Fibroblast of lung (primary cell): ENCODE measurements at regions not wholly inside any gene's neighbourhood (a gene's known extent, or its start where the extent isn't known, plus 50 kb on each side); places are given as distances from the start of the nearest gene placed in this dataset.
"Not testable (repeated sequence)": the region's sequence is repeated elsewhere in the genome, so short reads cannot be mapped to it uniquely, and the experiment has no call there.

ENCODE experiments used
- DNase-seq, 2 donors: peaks; one replicate each; pipeline versions ENCODE4 v3.0.0 to v3.0.0-alpha.2; 2010; ENCODE audit warnings: low read depth in 2 of 2
- H2AFZ ChIP-seq: 2 replicates; pipeline ENCODE4 v1.5.1; 2012; ENCODE audit warnings: low read length, control low read depth, inconsistent platforms
- H3K27ac ChIP-seq: 2 replicates; pipeline ENCODE4 v1.5.1; 2011; ENCODE audit warnings: low read length, control low read depth; ENCODE audit not compliant: insufficient read depth
- H3K27me3 ChIP-seq: 2 replicates; pipeline ENCODE4 v1.5.1; 2011; ENCODE audit warnings: mild to moderate bottlenecking, low read length; ENCODE audit not compliant: control insufficient read depth, insufficient read depth
- H3K36me3 ChIP-seq: 2 replicates; pipeline ENCODE4 v1.5.1; 2011; ENCODE audit warnings: low read length; ENCODE audit not compliant: control insufficient read depth, insufficient read depth
- H3K4me1 ChIP-seq: 2 replicates; pipeline ENCODE4 v1.5.1; 2011; ENCODE audit warnings: low read length; ENCODE audit not compliant: control insufficient read depth, insufficient read depth; ENCODE audit errors: extremely low read depth
- H3K4me2 ChIP-seq: 2 replicates; pipeline ENCODE4 v1.5.1; 2011; ENCODE audit warnings: low read length, control low read depth; ENCODE audit not compliant: insufficient read depth; ENCODE audit errors: extremely low read depth
- H3K4me3 ChIP-seq, 4 experiments: fragments of 200-600 bp in 1 of 4; sonication (generic) in 1 of 4; replicated peaks in 1 of 4; 2 replicates each; pipeline ENCODE4 v1.5.1; 2011 to 2016; ENCODE audit warnings: low read length in 4 of 4, low read depth in 3 of 4, mild to moderate bottlenecking in 3 of 4, control low read depth in 2 of 4, inconsistent platforms in 1 of 4, mixed read lengths in 1 of 4; ENCODE audit not compliant: insufficient read depth in 1 of 4; ENCODE audit errors: control extremely low read depth in 1 of 4
- H3K79me2 ChIP-seq: 2 replicates; pipeline ENCODE4 v1.5.1; 2012; ENCODE audit warnings: mild to moderate bottlenecking, low read length, inconsistent platforms; ENCODE audit not compliant: control insufficient read depth, insufficient read depth
- H3K9ac ChIP-seq: 2 replicates; pipeline ENCODE4 v1.5.1; 2011; ENCODE audit warnings: mild to moderate bottlenecking, low read length, control low read depth; ENCODE audit not compliant: insufficient read depth
- H3K9me3 ChIP-seq: 2 replicates; pipeline ENCODE4 v1.5.1; 2012; ENCODE audit warnings: low read depth, low read length; ENCODE audit not compliant: control insufficient read depth, insufficient read depth
- H4K20me1 ChIP-seq: 2 replicates; pipeline ENCODE4 v1.5.1; 2011; ENCODE audit warnings: low read length; ENCODE audit not compliant: control insufficient read depth, insufficient read depth; ENCODE audit errors: extremely low read depth
- EZH2 ChIP-seq: IDR thresholded peaks from 2 replicates; pipeline ENCODE4 v1.5.1; 2012; ENCODE audit warnings: low read length, control low read depth, mild to moderate bottlenecking; ENCODE audit errors: missing control alignments
- TF ChIP-seq, protein P1 (sequence below), 2 donors: IDR thresholded peaks in 1 of 2; conservative IDR thresholded peaks in 1 of 2; 1 replicate in 1 of 2; 2 replicates in 1 of 2; pipeline ENCODE4 v1.5.1; 2011 to 2012; ENCODE audit warnings: low read length in 2 of 2, control low read depth in 1 of 2, inconsistent platforms in 1 of 2, low read depth in 1 of 2, mild to moderate bottlenecking in 1 of 2

DNA sequence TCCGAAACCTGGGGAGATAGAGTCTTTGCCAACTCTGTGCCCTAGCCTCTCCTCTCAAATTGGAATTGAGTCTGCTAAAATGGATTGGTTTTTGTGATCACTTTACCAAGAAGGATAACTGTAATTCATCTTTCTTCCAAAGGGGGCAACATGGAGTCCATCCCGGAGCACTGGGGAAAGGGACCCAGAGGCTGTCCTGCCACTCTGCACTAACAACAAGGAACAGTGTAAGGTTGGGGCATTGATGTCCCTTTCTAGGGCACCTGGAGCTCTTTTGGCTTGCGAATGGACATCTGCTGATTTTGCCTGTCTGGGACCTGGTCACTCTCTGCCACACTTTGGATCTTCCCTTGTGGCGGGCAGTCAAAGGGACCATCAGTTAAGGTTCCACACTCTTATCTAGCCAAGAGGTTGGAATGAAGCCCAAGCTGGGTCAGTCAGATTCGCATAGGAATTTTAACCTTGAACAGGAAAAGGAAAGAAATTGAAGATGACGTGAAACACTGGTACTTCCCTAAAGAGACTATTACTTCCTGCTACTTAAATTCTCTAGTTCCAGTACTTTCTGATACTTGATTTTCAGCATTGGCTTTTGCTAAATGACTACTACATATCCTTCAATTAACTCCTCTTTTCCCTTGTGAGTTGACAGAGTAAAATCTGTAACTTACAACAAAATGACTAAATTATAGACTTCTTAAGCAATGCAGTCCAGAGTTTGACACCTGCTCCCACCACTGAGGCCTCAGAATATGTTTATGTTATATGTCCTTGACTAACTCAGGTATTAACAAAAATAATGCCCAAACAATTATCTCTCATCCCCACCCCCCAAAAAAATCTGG lies 64.7 kb upstream of the KLF7 start:
- no peak overlapping the region for H3K27ac ChIP-seq
- no peak for DNase-seq
- H3K4me1 ChIP-seq = peaks cover 2% of the 10 kb centered on the region
- H3K27me3 ChIP-seq = no peaks in the 10 kb centered on the region
- no peaks in the 10 kb centered on the region for H4K20me1 ChIP-seq
- H3K9me3 ChIP-seq = no peaks in the 10 kb centered on the region
- H2AFZ ChIP-seq = no peak overlapping the region
- no peak overlapping the region for H3K9ac ChIP-seq
- H3K36me3 ChIP-seq = no peaks in the 10 kb centered on the region
- no peak overlapping the region for H3K4me2 ChIP-seq
- TF ChIP-seq, protein P1, sequence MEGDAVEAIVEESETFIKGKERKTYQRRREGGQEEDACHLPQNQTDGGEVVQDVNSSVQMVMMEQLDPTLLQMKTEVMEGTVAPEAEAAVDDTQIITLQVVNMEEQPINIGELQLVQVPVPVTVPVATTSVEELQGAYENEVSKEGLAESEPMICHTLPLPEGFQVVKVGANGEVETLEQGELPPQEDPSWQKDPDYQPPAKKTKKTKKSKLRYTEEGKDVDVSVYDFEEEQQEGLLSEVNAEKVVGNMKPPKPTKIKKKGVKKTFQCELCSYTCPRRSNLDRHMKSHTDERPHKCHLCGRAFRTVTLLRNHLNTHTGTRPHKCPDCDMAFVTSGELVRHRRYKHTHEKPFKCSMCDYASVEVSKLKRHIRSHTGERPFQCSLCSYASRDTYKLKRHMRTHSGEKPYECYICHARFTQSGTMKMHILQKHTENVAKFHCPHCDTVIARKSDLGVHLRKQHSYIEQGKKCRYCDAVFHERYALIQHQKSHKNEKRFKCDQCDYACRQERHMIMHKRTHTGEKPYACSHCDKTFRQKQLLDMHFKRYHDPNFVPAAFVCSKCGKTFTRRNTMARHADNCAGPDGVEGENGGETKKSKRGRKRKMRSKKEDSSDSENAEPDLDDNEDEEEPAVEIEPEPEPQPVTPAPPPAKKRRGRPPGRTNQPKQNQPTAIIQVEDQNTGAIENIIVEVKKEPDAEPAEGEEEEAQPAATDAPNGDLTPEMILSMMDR (conservative IDR thresholded peaks at IDR 0.05 in 1 of 2, IDR thresholded peaks at IDR 0.05 in 1 of 2; ENCODE audit: low read depth in 1 of 2, low read length in 2 of 2) = peak; percentile 38 to 50
- TF ChIP-seq EZH2 = no peak
- H3K79me2 ChIP-seq = no peaks in the 10 kb centered on the region
- no peak overlapping the region for H3K4me3 ChIP-seq

DNA sequence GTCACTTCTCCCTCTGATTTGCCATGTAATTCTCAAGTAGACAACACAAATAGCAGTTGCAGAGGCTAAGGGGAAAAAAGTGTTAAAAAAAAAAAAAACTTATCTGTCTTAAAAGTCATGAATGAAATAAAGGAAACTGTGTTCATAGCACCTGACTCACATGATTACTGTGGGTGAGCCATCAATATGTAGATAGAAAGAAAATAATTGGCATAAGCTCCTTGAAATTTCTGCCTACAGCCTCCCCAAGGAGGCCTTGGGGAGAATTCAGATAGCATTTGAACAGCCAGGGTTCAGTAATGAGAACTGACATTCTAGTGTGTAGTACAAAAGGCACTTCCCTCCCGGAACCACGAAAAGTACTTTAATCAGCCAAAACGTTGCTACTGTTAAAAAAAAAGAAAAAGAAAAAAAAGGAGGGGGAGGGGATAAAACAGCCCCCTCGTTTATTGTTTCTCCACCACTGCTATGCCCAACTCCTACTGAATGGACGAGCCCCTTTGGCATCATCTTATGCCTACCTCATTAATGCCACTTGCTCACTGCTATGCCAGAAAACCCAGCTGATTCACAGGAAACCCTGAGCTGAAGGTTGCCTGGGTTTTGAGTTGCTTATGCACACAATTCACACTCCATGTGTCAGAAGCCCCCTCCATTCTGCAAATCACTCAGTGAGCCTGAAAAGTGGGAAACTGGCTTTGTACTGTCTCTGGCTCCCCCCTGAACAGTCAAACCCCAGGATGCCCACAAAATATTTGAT lies 65.5 kb upstream of the KLF7 start:
- no peak overlapping the region for H3K4me3 ChIP-seq
- no peak overlapping the region for H3K4me2 ChIP-seq
- no peak overlapping the region for H3K9ac ChIP-seq

DNA sequence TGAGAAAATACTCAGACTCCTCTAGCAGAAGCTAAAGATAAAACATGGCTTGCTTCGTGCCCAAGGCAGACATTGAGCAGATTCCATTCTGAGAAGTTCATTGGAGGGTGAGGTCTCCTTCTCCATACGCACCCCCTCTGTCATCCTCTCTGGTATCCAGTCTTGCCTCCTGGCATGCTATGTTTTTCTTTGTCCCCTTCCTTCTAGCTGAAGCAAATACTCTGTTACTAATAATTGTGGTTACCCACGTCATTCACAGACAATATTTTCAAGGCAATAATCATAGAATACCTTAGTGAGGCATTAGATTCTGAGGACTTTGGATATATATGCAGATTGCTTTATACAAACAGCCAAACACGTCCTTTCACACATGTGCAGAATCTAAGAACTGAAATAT lies 66.2 kb upstream of the KLF7 start:
- peak; percentile 44 to 88 for DNase-seq
- no peak overlapping the region for H3K27ac ChIP-seq
- no peak overlapping the region for H3K4me3 ChIP-seq
- H3K9me3 ChIP-seq = no peaks in the 10 kb centered on the region
- H3K4me1 ChIP-seq = no peaks in the 10 kb centered on the region
- H3K27me3 ChIP-seq = no peaks in the 10 kb centered on the region
- TF ChIP-seq, protein P1 (conservative IDR thresholded peaks at IDR 0.05 in 1 of 2, IDR thresholded peaks at IDR 0.05 in 1 of 2; ENCODE audit: low read depth in 1 of 2, low read length in 2 of 2) = no peak
- no peak for TF ChIP-seq EZH2
- no peaks in the 10 kb centered on the region for H3K79me2 ChIP-seq
- H3K36me3 ChIP-seq = no peaks in the 10 kb centered on the region
- no peak overlapping the region for H2AFZ ChIP-seq
- H4K20me1 ChIP-seq = no peaks in the 10 kb centered on the region
- no peak overlapping the region for H3K9ac ChIP-seq
- no peak overlapping the region for H3K4me2 ChIP-seq

More for the DNA sequence above, 65.5 kb upstream of the KLF7 start:
- Histone ChIP-seq H3K27me3 (no peaks in the 10 kb centered on the region), H3K4me1 (peaks cover 2% of the 10 kb centered on the region), H4K20me1 (no peaks in the 10 kb centered on the region), H3K9me3 (no peaks in the 10 kb centered on the region), H3K36me3 (no peaks in the 10 kb centered on the region), H2AFZ (no peak overlapping the region), H3K27ac (no peak overlapping the region), H3K79me2 (no peaks in the 10 kb centered on the region)
- peak in 1 of 2 donors; percentile 43 for DNase-seq
- TF ChIP-seq, protein P1 (conservative IDR thresholded peaks at IDR 0.05 in 1 of 2, IDR thresholded peaks at IDR 0.05 in 1 of 2; ENCODE audit: low read depth in 1 of 2, low read length in 2 of 2) = no peak
- TF ChIP-seq EZH2 = no peak

DNA sequence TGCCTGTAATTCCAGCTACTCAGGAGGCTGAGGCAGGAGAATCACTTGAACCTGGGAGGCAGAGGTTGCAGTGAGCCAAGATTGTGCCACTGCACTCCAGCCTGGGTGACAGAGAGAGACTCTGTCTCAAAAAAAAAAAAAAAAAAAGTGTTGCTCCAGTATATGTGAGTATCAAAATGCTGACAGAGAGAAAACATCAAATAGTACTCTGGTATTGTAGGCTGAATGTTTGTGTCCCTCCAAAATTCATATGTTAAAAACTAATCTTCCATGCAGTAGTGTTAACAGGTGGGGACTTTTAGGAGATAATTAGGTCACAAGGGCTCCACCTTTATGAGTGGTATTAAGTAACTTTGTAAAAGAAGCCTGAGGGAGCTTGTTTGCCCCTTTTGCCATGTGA lies 67.4 kb upstream of the KLF7 start:
- H2AFZ ChIP-seq, H3K9me3 ChIP-seq, H3K9ac ChIP-seq, H3K27ac ChIP-seq, H3K27me3 ChIP-seq, H4K20me1 ChIP-seq, H3K4me2 ChIP-seq, DNase-seq, H3K36me3 ChIP-seq, H3K4me1 ChIP-seq, H3K4me3 ChIP-seq, H3K79me2 ChIP-seq: not testable (repeated sequence)
